ENCODE measurements at regions not wholly inside any gene's neighbourhood (a gene's known extent, or its start where the extent isn't known, plus 50 kb on each side); places are given as distances from the start of the nearest gene placed in this dataset.
A peak's percentile ranks its signal among the peaks of the same experiment; 100 is the strongest.

GRCh38 chr14:61899497-61899896, 137.3 kb downstream of the SNAPC1 start:
- Mint-ChIP-seq H3K4me1 (ENCODE audit: low read depth) (peaks cover 1% of the 10 kb centered on the region), H3K36me3 (ENCODE audit: low read depth) (no peaks in the 10 kb centered on the region), H3K27ac (ENCODE audit: unreplicated experiment) (no peak overlapping the region), H3K9me3 (ENCODE audit: low read depth) (no peaks in the 10 kb centered on the region), H3K4me3 (ENCODE audit: unreplicated experiment) (no peak overlapping the region), H3K27me3 (ENCODE audit: low read depth) (no peaks in the 10 kb centered on the region)
- no peak for TF ChIP-seq CTCF (IDR thresholded peaks at IDR 0.05)
- no peak for DNase-seq (ENCODE audit: low spot score)

GRCh38 chr14:61904946-61905345, 142.7 kb downstream of the SNAPC1 start:
- H3K36me3 Mint-ChIP-seq (ENCODE audit: low read depth), result no peaks in the 10 kb centered on the region
- DNase-seq (ENCODE audit: low spot score), result no peak
- no peaks in the 10 kb centered on the region for H3K9me3 Mint-ChIP-seq (ENCODE audit: low read depth)
- H3K27me3 Mint-ChIP-seq (ENCODE audit: low read depth), result no peaks in the 10 kb centered on the region
- no peak overlapping the region for H3K27ac Mint-ChIP-seq (ENCODE audit: unreplicated experiment)
- H3K4me1 Mint-ChIP-seq (ENCODE audit: low read depth), result no peaks in the 10 kb centered on the region
- no peak overlapping the region for H3K4me3 Mint-ChIP-seq (ENCODE audit: unreplicated experiment)
- no peak for TF ChIP-seq CTCF (IDR thresholded peaks at IDR 0.05)

GRCh38 chr14:61911574-61911973, 149.4 kb downstream of the SNAPC1 start:
- no peak overlapping the region for H3K4me3 Mint-ChIP-seq (ENCODE audit: unreplicated experiment)
- H3K27ac Mint-ChIP-seq (ENCODE audit: unreplicated experiment), result no peak overlapping the region
- no peaks in the 10 kb centered on the region for H3K36me3 Mint-ChIP-seq (ENCODE audit: low read depth)
- TF ChIP-seq CTCF (IDR thresholded peaks at IDR 0.05), result no peak
- DNase-seq (ENCODE audit: low spot score), result no peak
- peaks cover 2% of the 10 kb centered on the region for H3K4me1 Mint-ChIP-seq (ENCODE audit: low read depth)
- H3K27me3 Mint-ChIP-seq (ENCODE audit: low read depth), result peaks cover 2% of the 10 kb centered on the region
- no peaks in the 10 kb centered on the region for H3K9me3 Mint-ChIP-seq (ENCODE audit: low read depth)

DNA sequence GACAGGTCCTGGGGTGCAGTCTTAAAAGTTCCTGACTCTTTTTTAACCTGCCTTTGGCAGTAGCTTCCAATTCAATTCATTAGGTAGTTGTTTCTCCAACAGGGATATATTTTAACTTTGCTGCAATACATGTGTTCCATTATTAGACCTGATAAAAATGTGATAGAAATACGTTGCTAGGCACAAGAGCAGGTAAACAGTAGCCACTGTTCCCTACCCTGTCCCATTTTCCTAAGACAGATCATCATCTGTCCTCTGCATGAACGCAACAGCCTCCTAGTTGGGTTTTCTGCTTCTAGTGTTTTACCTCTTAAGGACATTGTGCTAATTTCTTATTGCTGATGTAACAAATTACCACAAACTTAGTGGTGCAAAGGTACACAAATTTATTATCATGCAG, 156.8 kb downstream of the SNAPC1 start:
- TF ChIP-seq CTCF (IDR thresholded peaks at IDR 0.05), result no peak
- Mint-ChIP-seq H3K36me3 (ENCODE audit: low read depth) (no peaks in the 10 kb centered on the region), H3K4me3 (ENCODE audit: unreplicated experiment) (no peak overlapping the region), H3K27ac (ENCODE audit: unreplicated experiment) (no peak overlapping the region), H3K9me3 (ENCODE audit: low read depth) (no peaks in the 10 kb centered on the region), H3K4me1 (ENCODE audit: low read depth) (peaks cover 9% of the 10 kb centered on the region), H3K27me3 (ENCODE audit: low read depth) (no peaks in the 10 kb centered on the region)
- no peak for DNase-seq (ENCODE audit: low spot score)

- H3K4me3 Mint-ChIP-seq (ENCODE audit: unreplicated experiment), result no peak overlapping the region
- no peaks in the 10 kb centered on the region for H3K27me3 Mint-ChIP-seq (ENCODE audit: low read depth)
- TF ChIP-seq CTCF (IDR thresholded peaks at IDR 0.05), result peak; percentile 84
- no peaks in the 10 kb centered on the region for H3K9me3 Mint-ChIP-seq (ENCODE audit: low read depth)
- peaks cover 53% of the 10 kb centered on the region for H3K4me1 Mint-ChIP-seq (ENCODE audit: low read depth)
- no peaks in the 10 kb centered on the region for H3K36me3 Mint-ChIP-seq (ENCODE audit: low read depth)
- DNase-seq (ENCODE audit: low spot score), result no peak
- H3K27ac Mint-ChIP-seq (ENCODE audit: unreplicated experiment), result peak overlapping the region; percentile 6
Observed at GRCh38 chr14:61923348-61923747, 161.1 kb downstream of the SNAPC1 start.

All from chondrocyte (in vitro differentiated cells).